PC-3 (cell line): ENCODE measurements at regions not wholly inside any gene's neighbourhood (a gene's known extent, or its start where the extent isn't known, plus 50 kb on each side); places are given as distances from the start of the nearest gene placed in this dataset.

Experiments
- ATAC-seq: fragments of 200-7000 bp; cut with Tn5 transposase; 2 replicates; pipeline ENCODE4 v1.9.1; 2020; ENCODE audit warnings: mild to moderate bottlenecking, moderate library complexity
- BruUV-seq: library from RNA; stranded (reverse); fragments of 400-500 nt; replicated peaks from 2 replicates; lab custom pipeline; 2021; lab: Mats Ljungman, UMichigan
- CTCF ChIA-PET: fragments of 300-600 bp; sonication (Branson Sonifier 250); formaldehyde crosslinking; loops from one replicate; lab custom pipeline; 2022; ENCODE audit warnings: antibody characterized with exemption; lab: Charles Lee
- POLR2A ChIA-PET: fragments of 300-600 bp; sonication (Branson Sonifier 250); formaldehyde crosslinking; loops from one replicate; lab custom pipeline; 2022; ENCODE audit warnings: antibody characterized with exemption; ENCODE audit not compliant: unreplicated experiment; lab: Charles Lee
- DNase-seq: peaks from one replicate; pipeline ENCODE4 v3.0.0-alpha.2; 2015
- H2AFZ ChIP-seq: fragments of 300-600 bp; sonication (generic); 2 replicates; pipeline ENCODE4 v1.6.0; 2016; ENCODE audit warnings: antibody characterized with exemption, low read length
- H3F3A ChIP-seq: fragments of 300-600 bp; sonication (generic); one replicate; pipeline ENCODE4 v1.6.0; 2017; ENCODE audit warnings: antibody characterized with exemption, low read length, control low read depth, mild to moderate bottlenecking; ENCODE audit not compliant: unreplicated experiment
- H3K27ac ChIP-seq: fragments of 300-600 bp; sonication (generic); 2 replicates; pipeline ENCODE4 v1.5.1; 2016; ENCODE audit warnings: mild to moderate bottlenecking, low read length
- H3K27me3 ChIP-seq: fragments of 300-600 bp; sonication (generic); 2 replicates; pipeline ENCODE4 v1.6.1; 2016; ENCODE audit warnings: low read length, mixed read lengths
- H3K36me3 ChIP-seq: fragments of 300-600 bp; sonication (generic); 2 replicates; pipeline ENCODE4 v1.6.1; 2016; ENCODE audit warnings: low read depth, mixed run types, low read length, mixed read lengths
- H3K4me1 ChIP-seq: fragments of 300-600 bp; sonication (generic); 2 replicates; pipeline ENCODE4 v1.5.1; 2016; ENCODE audit warnings: low read length; ENCODE audit not compliant: insufficient read depth
- H3K4me2 ChIP-seq: fragments of 300-600 bp; sonication (generic); 2 replicates; pipeline ENCODE4 v1.6.0; 2016; ENCODE audit warnings: low read length
- H3K4me3 ChIP-seq: fragments of 300-600 bp; sonication (generic); 2 replicates; pipeline ENCODE4 v1.5.1; 2016; ENCODE audit warnings: mild to moderate bottlenecking, low read length, mixed read lengths
- H3K79me2 ChIP-seq: fragments of 300-600 bp; sonication (generic); 2 replicates; pipeline ENCODE4 v1.6.1; 2017; ENCODE audit warnings: low read length, mixed read lengths
- H3K9ac ChIP-seq: fragments of 300-600 bp; sonication (generic); 2 replicates; pipeline ENCODE4 v1.6.0; 2016; ENCODE audit warnings: mild to moderate bottlenecking, low read length
- H3K9me2 ChIP-seq: fragments of 300-600 bp; sonication (generic); replicated peaks from 2 replicates; pipeline ENCODE4 v1.6.1; 2016; ENCODE audit warnings: mixed run types, low read length, mixed read lengths
- H3K9me3 ChIP-seq: fragments of 300-600 bp; sonication (generic); 2 replicates; pipeline ENCODE4 v1.6.1; 2016; ENCODE audit warnings: low read length, mixed read lengths
- H4K20me1 ChIP-seq: fragments of 300-600 bp; sonication (generic); 2 replicates; pipeline ENCODE4 v1.6.1; 2016; ENCODE audit warnings: low read length, mixed read lengths
- EZH2 ChIP-seq: fragments of 300-600 bp; sonication (generic); IDR thresholded peaks from one replicate; pipeline ENCODE4 v1.6.1; 2017; ENCODE audit warnings: antibody characterized with exemption, mild to moderate bottlenecking, low read length; ENCODE audit not compliant: unreplicated experiment
- EZH2phosphoT487 ChIP-seq: fragments of 300-600 bp; sonication (generic); IDR thresholded peaks from 2 replicates; pipeline ENCODE4 v1.6.1; 2018; ENCODE audit warnings: mild to moderate bottlenecking, antibody characterized with exemption, low read length, borderline replicate concordance
- intact Hi-C: fragments of 100-400 bp; cut with micrococcal nuclease; formaldehyde crosslinking; loops from 2 replicates; pipeline ENCODE4 v1.9.0; 2023
- TF ChIP-seq, protein P1 (sequence below): fragments of 300-600 bp; sonication (generic); conservative IDR thresholded peaks from 2 replicates; pipeline ENCODE4 v1.5.1; 2017; ENCODE audit warnings: antibody characterized with exemption, low read depth, mild to moderate bottlenecking, low read length

DNA sequence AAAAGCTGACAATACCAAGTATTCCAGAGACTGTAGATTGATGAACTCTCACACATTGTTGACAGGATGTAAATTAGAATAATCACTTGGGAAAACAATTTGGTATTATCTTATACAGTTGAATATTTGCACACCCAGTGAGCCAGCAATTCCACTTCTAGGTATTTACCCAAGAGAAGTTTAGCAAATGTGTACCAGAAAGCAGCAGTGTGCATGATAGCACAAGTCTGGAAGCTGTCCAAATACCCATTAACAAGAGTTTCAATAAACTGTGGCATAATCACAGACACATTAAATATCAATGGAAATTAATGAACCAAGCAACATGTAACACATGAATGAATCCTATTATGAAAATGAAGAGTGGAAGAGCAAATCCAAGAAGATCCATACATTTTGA is 233.6 kb downstream of the TPBG start:
- DNase-seq = no peak
- ATAC-seq = no peak
- H4K20me1 ChIP-seq = no peaks in the 10 kb centered on the region
- no peak overlapping the region for H2AFZ ChIP-seq
- H3K9me2 ChIP-seq = no peaks in the 10 kb centered on the region
- ChIA-PET POLR2A (no interaction called here), CTCF (no interaction called here)
- intact Hi-C loops = no loop called here
- H3K4me3 ChIP-seq = no peak overlapping the region
- H3K27ac ChIP-seq = no peak overlapping the region
- H3K4me2 ChIP-seq = no peak overlapping the region
- no peak overlapping the region for H3K9ac ChIP-seq
- H3K4me1 ChIP-seq = no peaks in the 10 kb centered on the region
- H3K27me3 ChIP-seq = no peaks in the 10 kb centered on the region
- no peaks in the 10 kb centered on the region for H3F3A ChIP-seq
- BruUV-seq = no TSS peak
- H3K36me3 ChIP-seq = no peaks in the 10 kb centered on the region
- no peaks in the 10 kb centered on the region for H3K79me2 ChIP-seq
- TF ChIP-seq EZH2phosphoT487 (no peak), EZH2 (no peak)
- TF ChIP-seq, protein P1, sequence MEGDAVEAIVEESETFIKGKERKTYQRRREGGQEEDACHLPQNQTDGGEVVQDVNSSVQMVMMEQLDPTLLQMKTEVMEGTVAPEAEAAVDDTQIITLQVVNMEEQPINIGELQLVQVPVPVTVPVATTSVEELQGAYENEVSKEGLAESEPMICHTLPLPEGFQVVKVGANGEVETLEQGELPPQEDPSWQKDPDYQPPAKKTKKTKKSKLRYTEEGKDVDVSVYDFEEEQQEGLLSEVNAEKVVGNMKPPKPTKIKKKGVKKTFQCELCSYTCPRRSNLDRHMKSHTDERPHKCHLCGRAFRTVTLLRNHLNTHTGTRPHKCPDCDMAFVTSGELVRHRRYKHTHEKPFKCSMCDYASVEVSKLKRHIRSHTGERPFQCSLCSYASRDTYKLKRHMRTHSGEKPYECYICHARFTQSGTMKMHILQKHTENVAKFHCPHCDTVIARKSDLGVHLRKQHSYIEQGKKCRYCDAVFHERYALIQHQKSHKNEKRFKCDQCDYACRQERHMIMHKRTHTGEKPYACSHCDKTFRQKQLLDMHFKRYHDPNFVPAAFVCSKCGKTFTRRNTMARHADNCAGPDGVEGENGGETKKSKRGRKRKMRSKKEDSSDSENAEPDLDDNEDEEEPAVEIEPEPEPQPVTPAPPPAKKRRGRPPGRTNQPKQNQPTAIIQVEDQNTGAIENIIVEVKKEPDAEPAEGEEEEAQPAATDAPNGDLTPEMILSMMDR = no peak
- no peaks in the 10 kb centered on the region for H3K9me3 ChIP-seq

DNA sequence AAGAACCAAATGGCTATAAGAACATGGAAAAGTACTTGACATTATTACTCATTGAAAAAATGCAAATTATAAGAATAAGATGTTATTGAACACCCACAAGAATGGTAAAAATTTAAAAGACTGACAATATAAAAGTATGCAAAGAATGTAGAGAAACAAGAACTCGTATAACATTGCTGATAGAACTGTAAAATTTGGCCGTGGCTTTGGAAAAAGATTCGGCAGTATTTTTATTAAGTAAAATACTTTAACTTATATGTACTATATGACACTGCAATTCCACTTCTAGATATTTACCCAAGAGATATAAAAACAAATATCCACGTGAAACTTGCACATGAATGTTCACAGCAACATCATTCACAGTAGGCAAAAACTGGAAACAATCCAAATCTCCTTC is 239.2 kb downstream of the TPBG start:
- H3K27ac ChIP-seq = no peak overlapping the region
- no peaks in the 10 kb centered on the region for H3K36me3 ChIP-seq
- TF ChIP-seq EZH2phosphoT487 = no peak
- TF ChIP-seq, protein P1 = no peak
- no peak for TF ChIP-seq EZH2
- POLR2A ChIA-PET = no interaction called here
- no peak overlapping the region for H2AFZ ChIP-seq
- no peaks in the 10 kb centered on the region for H3K9me2 ChIP-seq
- no peak overlapping the region for H3K4me3 ChIP-seq
- ATAC-seq = no peak
- no peak overlapping the region for H3K4me2 ChIP-seq
- DNase-seq = no peak
- no peaks in the 10 kb centered on the region for H4K20me1 ChIP-seq
- H3K4me1 ChIP-seq = no peaks in the 10 kb centered on the region
- H3K9ac ChIP-seq = no peak overlapping the region
- BruUV-seq = no TSS peak
- no peaks in the 10 kb centered on the region for H3F3A ChIP-seq
- intact Hi-C loops = no loop called here
- CTCF ChIA-PET = no interaction called here
- no peaks in the 10 kb centered on the region for H3K9me3 ChIP-seq
- no peaks in the 10 kb centered on the region for H3K79me2 ChIP-seq
- H3K27me3 ChIP-seq = no peaks in the 10 kb centered on the region

DNA sequence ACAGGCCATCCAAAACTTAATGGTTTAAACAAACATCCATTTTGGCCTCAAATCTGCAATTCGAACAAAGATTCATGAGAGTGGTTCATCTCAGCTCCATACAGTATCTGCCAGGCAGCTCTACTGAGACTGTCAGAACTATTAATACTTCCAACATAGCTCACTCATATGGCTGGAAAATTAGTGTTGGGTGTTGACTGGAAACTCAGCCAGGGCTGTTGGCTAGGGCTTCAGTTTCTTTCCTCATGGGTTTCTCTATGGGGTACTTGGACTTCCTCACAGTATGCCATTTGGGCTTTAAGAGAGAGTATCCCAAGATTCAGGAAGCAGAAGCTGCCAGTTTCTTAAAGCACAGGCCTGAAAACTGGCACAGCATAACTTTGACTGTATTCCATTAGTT is 240.3 kb downstream of the TPBG start:
- H3K9ac ChIP-seq = no peak overlapping the region
- TF ChIP-seq, protein P1 = no peak
- no peak for TF ChIP-seq EZH2
- no peak for TF ChIP-seq EZH2phosphoT487
- H3K9me2 ChIP-seq = no peaks in the 10 kb centered on the region
- no peaks in the 10 kb centered on the region for H3F3A ChIP-seq
- H2AFZ ChIP-seq = no peak overlapping the region
- H3K4me1 ChIP-seq = no peaks in the 10 kb centered on the region
- H4K20me1 ChIP-seq = no peaks in the 10 kb centered on the region
- ChIA-PET CTCF (no interaction called here), POLR2A (no interaction called here)
- DNase-seq = no peak
- intact Hi-C loops = no loop called here
- BruUV-seq = no TSS peak
- H3K4me2 ChIP-seq = no peak overlapping the region
- no peaks in the 10 kb centered on the region for H3K27me3 ChIP-seq
- ATAC-seq = no peak
- no peaks in the 10 kb centered on the region for H3K79me2 ChIP-seq
- H3K36me3 ChIP-seq = no peaks in the 10 kb centered on the region
- H3K4me3 ChIP-seq = no peak overlapping the region
- H3K9me3 ChIP-seq = no peaks in the 10 kb centered on the region
- no peak overlapping the region for H3K27ac ChIP-seq
